Liver (tissue), 8 donors: ENCODE measurements at regions not wholly inside any gene's neighbourhood (a gene's known extent, or its start where the extent isn't known, plus 50 kb on each side); places are given as distances from the start of the nearest gene placed in this dataset.

Source experiments
- DNase-seq: peaks from one replicate; pipeline ENCODE4 v3.0.0-alpha.2; 2017; ENCODE audit warnings: low spot score
- H3K27ac ChIP-seq, 2 donors: one replicate each; pipeline ENCODE4 v1.7.0; 2013; ENCODE audit warnings: inconsistent platforms in 2 of 2, low read length in 2 of 2, control low read depth in 1 of 2, low read depth in 1 of 2, mild to moderate bottlenecking in 1 of 2
- H3K27me3 ChIP-seq, 4 donors: one replicate each; pipeline versions ENCODE4 v1.6.1 to v1.7.0; 2013; ENCODE audit warnings: low read length in 3 of 4, inconsistent platforms in 1 of 4, mild to moderate bottlenecking in 1 of 4, moderate library complexity in 1 of 4; ENCODE audit not compliant: control insufficient read depth in 4 of 4, insufficient read depth in 4 of 4
- H3K36me3 ChIP-seq, 4 donors: one replicate each; pipeline versions ENCODE4 v1.6.1 to v1.7.0; 2013; ENCODE audit warnings: low read length in 3 of 4, mild to moderate bottlenecking in 3 of 4, low read depth in 1 of 4, moderate library complexity in 1 of 4; ENCODE audit not compliant: control insufficient read depth in 4 of 4, insufficient read depth in 3 of 4
- H3K4me1 ChIP-seq, 4 donors: one replicate each; pipeline versions ENCODE4 v1.6.1 to v1.7.0; 2013; ENCODE audit warnings: low read length in 3 of 4, mild to moderate bottlenecking in 3 of 4, moderate library complexity in 1 of 4; ENCODE audit not compliant: control insufficient read depth in 4 of 4, insufficient read depth in 4 of 4
- H3K4me3 ChIP-seq, 3 donors: one replicate each; pipeline versions ENCODE4 v1.6.1 to v1.7.0; 2013; ENCODE audit warnings: low read length in 3 of 3, control low read depth in 1 of 3, low read depth in 1 of 3, mild to moderate bottlenecking in 1 of 3
- H3K9ac ChIP-seq, 2 donors: one replicate each; pipeline ENCODE4 v1.7.0; 2013; ENCODE audit warnings: low read length in 2 of 2, mild to moderate bottlenecking in 2 of 2, moderate library complexity in 2 of 2, control low read depth in 1 of 2, low read depth in 1 of 2
- H3K9me3 ChIP-seq, 4 donors: one replicate each; pipeline versions ENCODE4 v1.6.1 to v1.7.0; 2013; ENCODE audit warnings: low read length in 3 of 4; ENCODE audit not compliant: control insufficient read depth in 4 of 4
- EGR1 ChIP-seq, 2 donors: IDR thresholded peaks; 2 replicates each; pipeline ENCODE4 v1.6.1; 2016 to 2018; ENCODE audit warnings: antibody characterized with exemption in 2 of 2, low read depth in 2 of 2
- FOXA2 ChIP-seq: IDR thresholded peaks from 2 replicates; pipeline ENCODE4 v1.6.1; 2016; ENCODE audit warnings: antibody characterized with exemption
- GABPA ChIP-seq, 2 donors: IDR thresholded peaks in 1 of 2; conservative IDR thresholded peaks in 1 of 2; 2 replicates each; pipeline ENCODE4 v1.6.1; 2016; ENCODE audit warnings: antibody characterized with exemption in 2 of 2, mild to moderate bottlenecking in 1 of 2, moderate library complexity in 1 of 2
- HNF4A ChIP-seq, 2 donors: conservative IDR thresholded peaks; 2 replicates each; pipeline ENCODE4 v1.6.1; 2016; ENCODE audit warnings: antibody characterized with exemption in 2 of 2, mild to moderate bottlenecking in 2 of 2
- HNF4G ChIP-seq: IDR thresholded peaks from 2 replicates; pipeline ENCODE4 v1.6.1; 2016; ENCODE audit warnings: antibody characterized with exemption
- JUND ChIP-seq, 2 donors: IDR thresholded peaks; 2 replicates each; pipeline ENCODE4 v1.6.1; 2016; ENCODE audit warnings: antibody characterized with exemption in 2 of 2
- NR2F2 ChIP-seq: IDR thresholded peaks from 2 replicates; pipeline ENCODE4 v1.6.1; 2016; ENCODE audit warnings: antibody characterized with exemption
- RAD21 ChIP-seq, 2 donors: IDR thresholded peaks; 2 replicates each; pipeline ENCODE4 v1.6.1; 2016; ENCODE audit warnings: antibody characterized with exemption in 2 of 2, mild to moderate bottlenecking in 2 of 2
- SP1 ChIP-seq: IDR thresholded peaks from 2 replicates; pipeline ENCODE4 v1.6.1; 2018; ENCODE audit warnings: antibody characterized with exemption, mild to moderate bottlenecking
- TAF1 ChIP-seq: conservative IDR thresholded peaks from 2 replicates; pipeline ENCODE4 v1.6.1; 2016; ENCODE audit warnings: antibody characterized with exemption, mild to moderate bottlenecking
- YY1 ChIP-seq: IDR thresholded peaks from 2 replicates; pipeline ENCODE4 v1.6.1; 2016; ENCODE audit warnings: antibody characterized with exemption, mild to moderate bottlenecking
- WGBS: extraction: QIAGEN DNeasy Blood & Tissue Kit; methylation state at CpG from one replicate; pipeline ENCODE4 v1.1.7; 2013; 5-methylcytosine and 5-hydroxymethylcytosine counted together
- TF ChIP-seq, protein P1 (sequence below): IDR thresholded peaks from 2 replicates; pipeline ENCODE4 v1.6.1; 2016; ENCODE audit warnings: antibody characterized with exemption, mild to moderate bottlenecking
- TF ChIP-seq, protein P2 (sequence below): IDR thresholded peaks from 2 replicates; pipeline ENCODE4 v1.6.1; 2016; ENCODE audit warnings: antibody characterized with exemption
- TF ChIP-seq, protein P3 (sequence below): IDR thresholded peaks from 2 replicates; pipeline ENCODE4 v1.6.1; 2016; ENCODE audit warnings: antibody characterized with exemption
- TF ChIP-seq, protein P4 (sequence below): fragments of 150-350 bp; IDR thresholded peaks from 2 replicates; pipeline ENCODE4 v1.5.1; 2017; ENCODE audit warnings: improper control_type of control experiment, low read depth, low read length; ENCODE audit not compliant: missing input control
- TF ChIP-seq, protein P5 (sequence below): IDR thresholded peaks from 2 replicates; pipeline ENCODE4 v1.6.1; 2016; ENCODE audit warnings: antibody characterized with exemption
- donor health status: healthy.
- donor health status: healthy.
- donor health status: healthy.
- donor health status: healthy.
- donor health status: healthy.

DNA sequence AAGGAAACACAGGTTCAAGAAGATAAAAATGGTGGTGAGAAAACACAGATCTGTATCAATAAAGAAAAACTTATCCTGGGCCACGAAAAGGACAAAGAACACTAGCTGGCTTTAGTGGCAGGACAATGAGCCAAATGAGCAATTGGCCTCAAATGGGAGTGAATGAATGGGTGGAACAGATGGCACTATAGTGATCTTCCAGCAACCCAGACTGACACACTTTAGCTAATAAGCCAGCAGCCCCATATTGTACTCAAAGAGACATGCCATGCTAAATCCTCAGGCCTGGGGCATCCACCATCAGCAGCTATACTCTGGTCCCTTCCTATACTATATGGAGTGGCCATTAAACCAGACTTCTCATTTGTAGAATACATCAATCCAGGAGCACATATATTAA, 60.0 kb upstream of the GADL1 start (continued):
- TF ChIP-seq, protein P1, sequence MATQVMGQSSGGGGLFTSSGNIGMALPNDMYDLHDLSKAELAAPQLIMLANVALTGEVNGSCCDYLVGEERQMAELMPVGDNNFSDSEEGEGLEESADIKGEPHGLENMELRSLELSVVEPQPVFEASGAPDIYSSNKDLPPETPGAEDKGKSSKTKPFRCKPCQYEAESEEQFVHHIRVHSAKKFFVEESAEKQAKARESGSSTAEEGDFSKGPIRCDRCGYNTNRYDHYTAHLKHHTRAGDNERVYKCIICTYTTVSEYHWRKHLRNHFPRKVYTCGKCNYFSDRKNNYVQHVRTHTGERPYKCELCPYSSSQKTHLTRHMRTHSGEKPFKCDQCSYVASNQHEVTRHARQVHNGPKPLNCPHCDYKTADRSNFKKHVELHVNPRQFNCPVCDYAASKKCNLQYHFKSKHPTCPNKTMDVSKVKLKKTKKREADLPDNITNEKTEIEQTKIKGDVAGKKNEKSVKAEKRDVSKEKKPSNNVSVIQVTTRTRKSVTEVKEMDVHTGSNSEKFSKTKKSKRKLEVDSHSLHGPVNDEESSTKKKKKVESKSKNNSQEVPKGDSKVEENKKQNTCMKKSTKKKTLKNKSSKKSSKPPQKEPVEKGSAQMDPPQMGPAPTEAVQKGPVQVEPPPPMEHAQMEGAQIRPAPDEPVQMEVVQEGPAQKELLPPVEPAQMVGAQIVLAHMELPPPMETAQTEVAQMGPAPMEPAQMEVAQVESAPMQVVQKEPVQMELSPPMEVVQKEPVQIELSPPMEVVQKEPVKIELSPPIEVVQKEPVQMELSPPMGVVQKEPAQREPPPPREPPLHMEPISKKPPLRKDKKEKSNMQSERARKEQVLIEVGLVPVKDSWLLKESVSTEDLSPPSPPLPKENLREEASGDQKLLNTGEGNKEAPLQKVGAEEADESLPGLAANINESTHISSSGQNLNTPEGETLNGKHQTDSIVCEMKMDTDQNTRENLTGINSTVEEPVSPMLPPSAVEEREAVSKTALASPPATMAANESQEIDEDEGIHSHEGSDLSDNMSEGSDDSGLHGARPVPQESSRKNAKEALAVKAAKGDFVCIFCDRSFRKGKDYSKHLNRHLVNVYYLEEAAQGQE: no peak
- TF ChIP-seq GABPA (IDR thresholded peaks at IDR 0.05 in 1 of 2, conservative IDR thresholded peaks at IDR 0.05 in 1 of 2): no peak
- TF ChIP-seq, protein P2, sequence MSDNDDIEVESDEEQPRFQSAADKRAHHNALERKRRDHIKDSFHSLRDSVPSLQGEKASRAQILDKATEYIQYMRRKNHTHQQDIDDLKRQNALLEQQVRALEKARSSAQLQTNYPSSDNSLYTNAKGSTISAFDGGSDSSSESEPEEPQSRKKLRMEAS: no peak
- TF ChIP-seq, protein P3, sequence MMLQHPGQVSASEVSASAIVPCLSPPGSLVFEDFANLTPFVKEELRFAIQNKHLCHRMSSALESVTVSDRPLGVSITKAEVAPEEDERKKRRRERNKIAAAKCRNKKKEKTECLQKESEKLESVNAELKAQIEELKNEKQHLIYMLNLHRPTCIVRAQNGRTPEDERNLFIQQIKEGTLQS: no peak
- no peak for TF ChIP-seq FOXA2

DNA sequence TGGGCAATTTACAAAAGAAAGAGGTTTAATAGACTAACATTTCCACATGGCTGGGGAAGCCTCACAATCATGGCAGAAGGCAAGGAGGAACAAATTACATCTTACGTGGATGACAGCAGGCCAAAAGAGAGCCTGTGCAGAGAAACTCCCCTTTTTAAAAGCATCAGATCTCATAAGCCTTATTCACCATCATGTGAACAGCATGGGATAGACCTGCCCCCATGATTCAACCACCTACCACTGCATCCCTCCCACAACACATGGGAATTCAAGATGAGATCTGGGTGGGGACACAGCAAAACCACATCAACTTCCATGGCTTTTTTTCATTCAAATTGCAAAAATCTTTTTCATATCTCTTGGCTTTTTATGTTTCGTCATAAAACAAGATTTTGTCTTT, 67.6 kb upstream of the GADL1 start:
- no peak overlapping the region for H3K27ac ChIP-seq
- H3K4me1 ChIP-seq: no peaks in the 10 kb centered on the region
- 95% methylated on average over 2 of the region's 2 CpGs for WGBS
- H3K9ac ChIP-seq: no peak overlapping the region
- no peak overlapping the region for H3K4me3 ChIP-seq
- peaks cover 0 to 9% (median 6%) of the 10 kb centered on the region in 4 donors for H3K9me3 ChIP-seq
- no peaks in the 10 kb centered on the region for H3K36me3 ChIP-seq
- DNase-seq: no peak
- H3K27me3 ChIP-seq: peaks cover 0 to 3% (median 0%) of the 10 kb centered on the region in 4 donors
- TF ChIP-seq YY1 (no peak), RAD21 (IDR thresholded peaks at IDR 0.05) (no peak), JUND (IDR thresholded peaks at IDR 0.05) (no peak), FOXA2 (no peak), HNF4G (no peak), SP1 (no peak), EGR1 (IDR thresholded peaks at IDR 0.05; ENCODE audit: low read depth in 2 of 2) (no peak), HNF4A (conservative IDR thresholded peaks at IDR 0.05) (no peak), TAF1 (no peak), GABPA (IDR thresholded peaks at IDR 0.05 in 1 of 2, conservative IDR thresholded peaks at IDR 0.05 in 1 of 2) (no peak), NR2F2 (no peak)
- TF ChIP-seq, protein P3: no peak
- TF ChIP-seq, protein P1: no peak
- TF ChIP-seq, protein P4, sequence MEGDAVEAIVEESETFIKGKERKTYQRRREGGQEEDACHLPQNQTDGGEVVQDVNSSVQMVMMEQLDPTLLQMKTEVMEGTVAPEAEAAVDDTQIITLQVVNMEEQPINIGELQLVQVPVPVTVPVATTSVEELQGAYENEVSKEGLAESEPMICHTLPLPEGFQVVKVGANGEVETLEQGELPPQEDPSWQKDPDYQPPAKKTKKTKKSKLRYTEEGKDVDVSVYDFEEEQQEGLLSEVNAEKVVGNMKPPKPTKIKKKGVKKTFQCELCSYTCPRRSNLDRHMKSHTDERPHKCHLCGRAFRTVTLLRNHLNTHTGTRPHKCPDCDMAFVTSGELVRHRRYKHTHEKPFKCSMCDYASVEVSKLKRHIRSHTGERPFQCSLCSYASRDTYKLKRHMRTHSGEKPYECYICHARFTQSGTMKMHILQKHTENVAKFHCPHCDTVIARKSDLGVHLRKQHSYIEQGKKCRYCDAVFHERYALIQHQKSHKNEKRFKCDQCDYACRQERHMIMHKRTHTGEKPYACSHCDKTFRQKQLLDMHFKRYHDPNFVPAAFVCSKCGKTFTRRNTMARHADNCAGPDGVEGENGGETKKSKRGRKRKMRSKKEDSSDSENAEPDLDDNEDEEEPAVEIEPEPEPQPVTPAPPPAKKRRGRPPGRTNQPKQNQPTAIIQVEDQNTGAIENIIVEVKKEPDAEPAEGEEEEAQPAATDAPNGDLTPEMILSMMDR: no peak
- TF ChIP-seq, protein P2: no peak
- TF ChIP-seq, protein P5, sequence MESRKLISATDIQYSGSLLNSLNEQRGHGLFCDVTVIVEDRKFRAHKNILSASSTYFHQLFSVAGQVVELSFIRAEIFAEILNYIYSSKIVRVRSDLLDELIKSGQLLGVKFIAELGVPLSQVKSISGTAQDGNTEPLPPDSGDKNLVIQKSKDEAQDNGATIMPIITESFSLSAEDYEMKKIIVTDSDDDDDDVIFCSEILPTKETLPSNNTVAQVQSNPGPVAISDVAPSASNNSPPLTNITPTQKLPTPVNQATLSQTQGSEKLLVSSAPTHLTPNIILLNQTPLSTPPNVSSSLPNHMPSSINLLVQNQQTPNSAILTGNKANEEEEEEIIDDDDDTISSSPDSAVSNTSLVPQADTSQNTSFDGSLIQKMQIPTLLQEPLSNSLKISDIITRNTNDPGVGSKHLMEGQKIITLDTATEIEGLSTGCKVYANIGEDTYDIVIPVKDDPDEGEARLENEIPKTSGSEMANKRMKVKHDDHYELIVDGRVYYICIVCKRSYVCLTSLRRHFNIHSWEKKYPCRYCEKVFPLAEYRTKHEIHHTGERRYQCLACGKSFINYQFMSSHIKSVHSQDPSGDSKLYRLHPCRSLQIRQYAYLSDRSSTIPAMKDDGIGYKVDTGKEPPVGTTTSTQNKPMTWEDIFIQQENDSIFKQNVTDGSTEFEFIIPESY: no peak
